Trophoblast cell (in vitro differentiated cells and primary cell): ENCODE measurements at regions not wholly inside any gene's neighbourhood (a gene's known extent, or its start where the extent isn't known, plus 50 kb on each side); places are given as distances from the start of the nearest gene placed in this dataset.
"Not testable (repeated sequence)": the region's sequence is repeated elsewhere in the genome, so short reads cannot be mapped to it uniquely, and the experiment has no call there.

ENCODE experiments used
- DNase-seq, 2 donors: peaks; one replicate each; pipeline ENCODE4 v3.0.0-alpha.2; 2016
- H2AFZ ChIP-seq: 2 replicates; pipeline ENCODE4 v1.6.1; 2013; ENCODE audit warnings: low read length, moderate library complexity, mild to moderate bottlenecking; ENCODE audit not compliant: insufficient read depth, poor library complexity
- H2AK5ac ChIP-seq: 2 replicates; pipeline ENCODE4 v1.6.1; 2013; ENCODE audit warnings: mild to moderate bottlenecking, low read length
- H2BK120ac ChIP-seq: 2 replicates; pipeline ENCODE4 v1.6.1; 2013; ENCODE audit warnings: low read length, mild to moderate bottlenecking, moderate library complexity; ENCODE audit not compliant: insufficient read depth, poor library complexity
- H2BK12ac ChIP-seq: 2 replicates; pipeline ENCODE4 v1.6.1; 2013; ENCODE audit warnings: mild to moderate bottlenecking, low read length, moderate library complexity
- H2BK5ac ChIP-seq: 2 replicates; pipeline ENCODE4 v1.6.1; 2013; ENCODE audit warnings: low read length, low read depth, moderate library complexity, mild to moderate bottlenecking; ENCODE audit not compliant: poor library complexity
- H3K14ac ChIP-seq: 2 replicates; pipeline ENCODE4 v1.6.1; 2013; ENCODE audit warnings: mild to moderate bottlenecking, low read length
- H3K18ac ChIP-seq: 2 replicates; pipeline ENCODE4 v1.6.1; 2013; ENCODE audit warnings: mild to moderate bottlenecking, low read length
- H3K23ac ChIP-seq: 2 replicates; pipeline ENCODE4 v1.6.1; 2013; ENCODE audit warnings: low read length
- H3K27ac ChIP-seq: 2 replicates; pipeline ENCODE4 v1.5.1; 2013; ENCODE audit warnings: low read depth, mild to moderate bottlenecking, inconsistent platforms, low read length, moderate library complexity
- H3K27me3 ChIP-seq: 2 replicates; pipeline ENCODE4 v1.6.1; 2013; ENCODE audit warnings: inconsistent platforms, mild to moderate bottlenecking, low read length, moderate library complexity; ENCODE audit not compliant: insufficient read depth
- H3K36me3 ChIP-seq, 2 experiments: 1 replicate in 1 of 2; 2 replicates in 1 of 2; pipeline ENCODE4 v1.6.1; 2013; ENCODE audit warnings: low read length in 2 of 2, mild to moderate bottlenecking in 2 of 2, moderate library complexity in 1 of 2; ENCODE audit not compliant: insufficient read depth in 2 of 2, control insufficient read depth in 1 of 2
- H3K4ac ChIP-seq: 2 replicates; pipeline ENCODE4 v1.6.1; 2013; ENCODE audit warnings: low read depth, mild to moderate bottlenecking, low read length, moderate library complexity
- H3K4me1 ChIP-seq, 2 experiments: 1 replicate in 1 of 2; 2 replicates in 1 of 2; pipeline ENCODE4 v1.6.1; 2013; ENCODE audit warnings: low read length in 2 of 2, mild to moderate bottlenecking in 2 of 2, moderate library complexity in 1 of 2; ENCODE audit not compliant: insufficient read depth in 2 of 2, control insufficient read depth in 1 of 2
- H3K4me2 ChIP-seq: 2 replicates; pipeline ENCODE4 v1.6.1; 2013; ENCODE audit warnings: inconsistent platforms, mild to moderate bottlenecking, low read length, moderate library complexity
- H3K4me3 ChIP-seq: 2 replicates; pipeline ENCODE4 v1.5.1; 2013; ENCODE audit warnings: mild to moderate bottlenecking, low read depth, low read length, inconsistent platforms
- H3K79me1 ChIP-seq: one replicate; pipeline ENCODE4 v1.6.1; 2013; ENCODE audit warnings: low read length
- H3K79me2 ChIP-seq: 2 replicates; pipeline ENCODE4 v1.6.1; 2013; ENCODE audit warnings: low read length, mild to moderate bottlenecking; ENCODE audit not compliant: control insufficient read depth, insufficient read depth, poor library complexity
- H3K9ac ChIP-seq: 2 replicates; pipeline ENCODE4 v1.6.1; 2013; ENCODE audit warnings: mild to moderate bottlenecking, low read length
- H3K9me3 ChIP-seq: 2 replicates; pipeline ENCODE4 v1.6.1; 2013; ENCODE audit warnings: low read depth, mild to moderate bottlenecking, control low read depth, inconsistent platforms, low read length; ENCODE audit not compliant: insufficient read depth
- H4K12ac ChIP-seq: 2 replicates; pipeline ENCODE4 v1.6.1; 2013; ENCODE audit warnings: low read depth, mild to moderate bottlenecking, low read length, moderate library complexity
- H4K8ac ChIP-seq: 2 replicates; pipeline ENCODE4 v1.6.1; 2013; ENCODE audit warnings: low read depth, mild to moderate bottlenecking, low read length, moderate library complexity
- H4K91ac ChIP-seq: one replicate; pipeline ENCODE4 v1.6.1; 2013; ENCODE audit warnings: low read depth, mild to moderate bottlenecking, low read length, moderate library complexity
- WGBS: extraction: QIAGEN DNeasy Blood & Tissue Kit; methylation state at CpG from one replicate; pipeline ENCODE4 v1.1.7; 2013; ENCODE audit warnings: missing lambda C conversion rate; ENCODE audit not compliant: insufficient read length, insufficient coverage; ENCODE audit errors: extremely low coverage; 5-methylcytosine and 5-hydroxymethylcytosine counted together

GRCh38 chr3:176119826-176120225 lies 1077.5 kb downstream of the TBL1XR1 start:
- no peak overlapping the region for H4K91ac ChIP-seq
- H3K79me1 ChIP-seq = no peaks in the 10 kb centered on the region
- no peak overlapping the region for H2BK120ac ChIP-seq
- no peak overlapping the region for H3K23ac ChIP-seq
- DNase-seq = no peak
- no peak overlapping the region for H2AFZ ChIP-seq
- H3K79me2 ChIP-seq = no peaks in the 10 kb centered on the region
- no peak overlapping the region for H3K18ac ChIP-seq
- no CpG with 5 or more reads among the region's 6 CpGs for WGBS
- no peak overlapping the region for H3K27ac ChIP-seq
- no peaks in the 10 kb centered on the region for H3K4me1 ChIP-seq
- no peak overlapping the region for H3K4me3 ChIP-seq
- no peak overlapping the region for H4K12ac ChIP-seq
- H4K8ac ChIP-seq = no peak overlapping the region
- no peaks in the 10 kb centered on the region for H3K27me3 ChIP-seq
- no peaks in the 10 kb centered on the region for H3K9me3 ChIP-seq
- H3K4ac ChIP-seq = no peak overlapping the region
- no peak overlapping the region for H2BK12ac ChIP-seq
- H2BK5ac ChIP-seq = no peak overlapping the region
- H2AK5ac ChIP-seq = no peak overlapping the region
- no peaks in the 10 kb centered on the region for H3K36me3 ChIP-seq
- H3K4me2 ChIP-seq = no peak overlapping the region
- H3K14ac ChIP-seq = no peak overlapping the region
- H3K9ac ChIP-seq = no peak overlapping the region

GRCh38 chr3:176106380-176106779 lies 1090.9 kb downstream of the TBL1XR1 start:
- Histone ChIP-seq H3K14ac (no peak overlapping the region), H2BK5ac (no peak overlapping the region), H3K79me1 (no peaks in the 10 kb centered on the region), H2BK12ac (no peak overlapping the region), H3K4me1 (no peaks in the 10 kb centered on the region), H4K12ac (no peak overlapping the region), H2BK120ac (no peak overlapping the region), H3K36me3 (no peaks in the 10 kb centered on the region), H3K4ac (no peak overlapping the region), H4K8ac (no peak overlapping the region), H3K18ac (no peak overlapping the region), H4K91ac (no peak overlapping the region), H3K27ac (no peak overlapping the region), H3K4me2 (no peak overlapping the region), H2AFZ (no peak overlapping the region), H3K9me3 (no peaks in the 10 kb centered on the region), H2AK5ac (no peak overlapping the region), H3K9ac (no peak overlapping the region), H3K27me3 (no peaks in the 10 kb centered on the region), H3K79me2 (no peaks in the 10 kb centered on the region), H3K4me3 (no peak overlapping the region), H3K23ac (no peak overlapping the region)
- DNase-seq = peak in 1 of 2 donors; percentile 6
- no CpG with 5 or more reads among the region's 2 CpGs for WGBS

GRCh38 chr3:176097027-176097426 lies 1100.3 kb downstream of the TBL1XR1 start:
- Histone ChIP-seq H3K14ac (no peak overlapping the region), H3K18ac (no peak overlapping the region), H3K27ac (no peak overlapping the region), H2AFZ (no peak overlapping the region), H3K4me3 (no peak overlapping the region), H3K23ac (no peak overlapping the region), H3K4ac (no peak overlapping the region), H3K79me1 (no peaks in the 10 kb centered on the region), H3K4me2 (no peak overlapping the region), H4K12ac (no peak overlapping the region), H4K91ac (no peak overlapping the region), H2BK120ac (no peak overlapping the region), H3K4me1 (no peaks in the 10 kb centered on the region), H2BK5ac (no peak overlapping the region), H3K79me2 (no peaks in the 10 kb centered on the region), H4K8ac (no peak overlapping the region), H3K9me3 (no peaks in the 10 kb centered on the region), H3K27me3 (no peaks in the 10 kb centered on the region), H2AK5ac (no peak overlapping the region), H3K9ac (no peak overlapping the region), H2BK12ac (no peak overlapping the region), H3K36me3 (no peaks in the 10 kb centered on the region)
- DNase-seq = no peak

- WGBS = no CpG with 5 or more reads among the region's 1 CpG
- not testable (repeated sequence) for H4K12ac ChIP-seq, H2BK12ac ChIP-seq
Measured at GRCh38 chr3:176093892-176094291, 1103.4 kb downstream of the TBL1XR1 start.

More at GRCh38 chr3:176093892-176094291, 1103.4 kb downstream of the TBL1XR1 start:
- not testable (repeated sequence) for H3K9me3 ChIP-seq, H3K79me2 ChIP-seq, H2BK120ac ChIP-seq, H3K79me1 ChIP-seq, H4K91ac ChIP-seq, H3K36me3 ChIP-seq, DNase-seq, H2AK5ac ChIP-seq, H2AFZ ChIP-seq, H3K23ac ChIP-seq, H3K4me2 ChIP-seq, H3K27me3 ChIP-seq, H3K4ac ChIP-seq, H3K4me3 ChIP-seq, H4K8ac ChIP-seq, H3K9ac ChIP-seq, H2BK5ac ChIP-seq, H3K4me1 ChIP-seq, H3K14ac ChIP-seq, H3K18ac ChIP-seq, H3K27ac ChIP-seq
